GM12875 (cell line): ENCODE measurements at regions not wholly inside any gene's neighbourhood (a gene's known extent, or its start where the extent isn't known, plus 50 kb on each side); places are given as distances from the start of the nearest gene placed in this dataset.
"Not testable (repeated sequence)": the region's sequence is repeated elsewhere in the genome, so short reads cannot be mapped to it uniquely, and the experiment has no call there.

Experiments used
- H3K4me3 ChIP-seq: one replicate; pipeline ENCODE4 v1.5.1; 2011; ENCODE audit warnings: low read depth, low read length, control low read depth

GRCh38 chr12:131659484-131659883 is 51.4 kb upstream of the SFSWAP start:
- H3K4me3 ChIP-seq = not testable (repeated sequence)

GRCh38 chr12:131659976-131660375 is 50.9 kb upstream of the SFSWAP start:
- H3K4me3 ChIP-seq = not testable (repeated sequence)

GRCh38 chr12:131660401-131660800 is 50.5 kb upstream of the SFSWAP start:
- H3K4me3 ChIP-seq = not testable (repeated sequence)
